HG03378 (cell line): ENCODE measurements at regions not wholly inside any gene's neighbourhood (a gene's known extent, or its start where the extent isn't known, plus 50 kb on each side); places are given as distances from the start of the nearest gene placed in this dataset.
"Not testable (repeated sequence)": the region's sequence is repeated elsewhere in the genome, so short reads cannot be mapped to it uniquely, and the experiment has no call there.

Experiments
- ATAC-seq: cut with Tn5 transposase; IDR thresholded peaks from one replicate; pipeline ENCODE4 v1.9.1; 2021; ENCODE audit warnings: mild to moderate bottlenecking, moderate library complexity; ENCODE audit not compliant: unreplicated experiment

GRCh38 chr2:31813016-31813415 lies 197.8 kb downstream of the MEMO1 start:
- no peak for ATAC-seq

- peak; percentile 98 for ATAC-seq
These were observed 198.6 kb downstream of the MEMO1 start for GRCh38 chr2:31812051-31812798.

GRCh38 chr2:31811482-31811881 lies 199.3 kb downstream of the MEMO1 start:
- ATAC-seq: no peak

- no peak for ATAC-seq
These were observed 200.4 kb downstream of the MEMO1 start for GRCh38 chr2:31810200-31810917.

- ATAC-seq: no peak
These were observed 205.1 kb downstream of the MEMO1 start for GRCh38 chr2:31805688-31806087.

- ATAC-seq: not testable (repeated sequence)
These were observed 207.2 kb downstream of the MEMO1 start for GRCh38 chr2:31803481-31804153.

GRCh38 chr2:31802711-31803110 lies 208.1 kb downstream of the MEMO1 start:
- no peak for ATAC-seq

GRCh38 chr2:31799282-31799681 lies 211.5 kb downstream of the MEMO1 start:
- ATAC-seq: not testable (repeated sequence)

- ATAC-seq: no peak
These were observed 207.5 kb upstream of the SRD5A2 start for GRCh38 chr2:31788273-31788672.

GRCh38 chr2:31785876-31786275 lies 205.1 kb upstream of the SRD5A2 start:
- ATAC-seq: peak; percentile 87

- ATAC-seq: no peak
These were observed 204.1 kb upstream of the SRD5A2 start for GRCh38 chr2:31784868-31785267.

GRCh38 chr2:31783446-31784091 lies 202.8 kb upstream of the SRD5A2 start:
- not testable (repeated sequence) for ATAC-seq

GRCh38 chr2:31778153-31778552 lies 197.4 kb upstream of the SRD5A2 start:
- no peak for ATAC-seq

- ATAC-seq: no peak
These were observed 190.0 kb upstream of the SRD5A2 start for GRCh38 chr2:31770741-31771140.

- ATAC-seq: no peak
These were observed 184.6 kb upstream of the SRD5A2 start for GRCh38 chr2:31765078-31765945.

- no peak for ATAC-seq
These were observed 183.4 kb upstream of the SRD5A2 start for GRCh38 chr2:31764169-31764568.

- no peak for ATAC-seq
These were observed 181.3 kb upstream of the SRD5A2 start for GRCh38 chr2:31762085-31762484.

GRCh38 chr2:31757351-31757750 lies 176.6 kb upstream of the SRD5A2 start:
- ATAC-seq: not testable (repeated sequence)

- ATAC-seq: not testable (repeated sequence)
These were observed 168.0 kb upstream of the SRD5A2 start for GRCh38 chr2:31748746-31749145.

- no peak for ATAC-seq
These were observed 167.3 kb upstream of the SRD5A2 start for GRCh38 chr2:31748041-31748440.
